C1 segment of cervical spinal cord (tissue), 14 donors: ENCODE measurements at regions not wholly inside any gene's neighbourhood (a gene's known extent, or its start where the extent isn't known, plus 50 kb on each side); places are given as distances from the start of the nearest gene placed in this dataset.
A peak's percentile ranks its signal among the peaks of the same experiment; 100 is the strongest.
"Not testable (repeated sequence)": the region's sequence is repeated elsewhere in the genome, so short reads cannot be mapped to it uniquely, and the experiment has no call there.

Experiments used
- DNase-seq, 14 donors: peaks; one replicate each; lab custom pipeline; 2025; lab: John Stamatoyannopoulos, UW

DNA sequence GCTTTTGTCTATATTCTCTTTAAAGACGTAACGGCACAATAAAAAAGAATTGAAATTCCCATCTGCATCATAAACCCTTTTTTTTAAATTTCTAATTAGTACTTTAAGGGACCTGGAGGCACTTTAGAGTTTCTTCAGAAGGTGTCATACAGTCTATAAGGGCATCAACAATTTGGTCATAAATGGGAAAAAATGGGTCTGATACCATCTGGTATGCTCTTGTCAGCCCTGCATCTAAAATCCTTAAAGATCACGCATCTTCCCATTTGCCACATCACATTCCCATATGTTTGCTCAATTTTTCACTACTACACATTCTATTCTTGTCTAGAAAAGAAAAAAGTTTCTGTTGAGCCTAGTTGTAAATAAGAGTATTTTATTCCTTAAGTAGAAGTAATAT lies 53.8 kb downstream of the COX7C start:
- DNase-seq = no peak

DNA sequence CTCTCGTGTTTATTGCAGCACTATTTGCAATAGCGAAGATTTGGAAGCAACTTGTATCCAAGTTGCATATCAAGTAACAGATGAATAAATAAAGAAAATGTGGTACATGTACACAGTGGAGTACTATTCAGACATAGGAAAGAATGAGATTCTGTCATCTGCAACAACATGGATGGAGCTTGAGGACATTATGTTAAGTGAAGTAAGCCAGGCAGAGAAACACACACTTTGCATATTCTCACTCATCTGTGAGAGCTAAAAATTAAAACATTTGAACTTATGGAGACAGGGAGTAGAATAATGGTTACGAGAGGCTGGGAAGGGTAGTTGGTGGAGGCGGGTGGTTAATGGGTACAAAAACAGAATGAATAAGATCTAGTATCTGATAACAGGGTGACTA lies 56.3 kb downstream of the COX7C start:
- no peak for DNase-seq

GRCh38 chr5:86675311-86675710 lies 57.6 kb downstream of the COX7C start:
- DNase-seq = no peak

DNA sequence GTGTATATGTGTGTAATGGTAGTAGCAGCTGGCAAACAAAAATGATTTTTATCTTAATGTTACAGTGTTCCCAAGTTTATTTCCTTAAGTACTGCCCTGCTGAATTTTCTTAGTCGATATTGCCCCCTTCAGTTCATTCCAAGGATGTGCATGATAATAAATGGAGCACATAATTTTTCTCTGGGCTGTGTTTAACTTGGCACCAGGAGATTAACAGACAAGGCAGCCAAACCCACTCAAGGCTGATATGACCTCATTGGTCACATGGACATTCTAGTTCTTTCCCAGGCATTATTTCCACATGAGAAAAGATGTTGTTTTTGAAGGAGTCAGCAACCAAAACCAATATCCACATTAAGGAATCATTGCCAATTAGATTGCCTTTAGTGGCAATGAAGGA lies 61.8 kb downstream of the COX7C start:
- DNase-seq = peak in 4 of 14 donors; percentile 1 to 36 (median 4)

DNA sequence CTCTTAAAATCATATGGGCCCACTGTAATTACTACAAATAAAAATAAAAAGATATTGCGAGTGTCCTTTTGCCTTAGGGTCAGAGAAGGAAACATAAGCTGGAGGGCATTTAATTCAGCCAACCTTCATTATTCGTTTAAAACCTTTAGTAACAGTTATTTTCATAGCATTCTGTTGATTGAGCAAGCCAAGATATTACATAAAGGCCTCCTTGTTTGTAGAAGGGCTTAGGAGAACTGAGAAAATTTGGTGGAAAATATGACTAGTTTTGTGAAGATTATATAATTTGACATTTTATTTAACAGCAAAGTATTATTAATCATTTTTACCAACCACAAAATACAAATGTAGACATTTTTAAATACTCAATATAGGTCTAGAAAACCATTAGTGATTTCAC lies 62.2 kb downstream of the COX7C start:
- no peak for DNase-seq

DNA sequence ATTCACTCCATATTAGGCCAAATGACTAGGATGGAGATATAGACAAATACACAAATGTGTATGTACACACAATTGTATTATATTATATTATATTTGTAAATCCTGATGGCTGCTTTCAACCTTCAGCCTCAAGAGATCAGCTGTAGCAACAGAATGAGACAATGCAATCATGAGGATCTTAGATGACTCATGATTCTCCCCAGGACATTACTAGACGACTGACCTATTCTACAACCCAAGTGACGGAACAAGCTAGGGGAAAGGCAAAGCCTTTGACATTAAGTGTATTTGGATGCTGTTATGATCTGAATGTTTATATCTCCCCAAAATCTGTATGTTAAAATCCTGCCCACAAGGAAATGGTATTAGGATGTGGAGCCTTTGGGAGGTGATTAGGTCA lies 66.5 kb downstream of the COX7C start:
- no peak for DNase-seq

- no peak for DNase-seq
Measured at GRCh38 chr5:86686046-86686445, 68.3 kb downstream of the COX7C start.

- no peak for DNase-seq
Measured at GRCh38 chr5:86688406-86688805, 70.7 kb downstream of the COX7C start.

GRCh38 chr5:86689103-86689729 lies 71.5 kb downstream of the COX7C start:
- no peak for DNase-seq

DNA sequence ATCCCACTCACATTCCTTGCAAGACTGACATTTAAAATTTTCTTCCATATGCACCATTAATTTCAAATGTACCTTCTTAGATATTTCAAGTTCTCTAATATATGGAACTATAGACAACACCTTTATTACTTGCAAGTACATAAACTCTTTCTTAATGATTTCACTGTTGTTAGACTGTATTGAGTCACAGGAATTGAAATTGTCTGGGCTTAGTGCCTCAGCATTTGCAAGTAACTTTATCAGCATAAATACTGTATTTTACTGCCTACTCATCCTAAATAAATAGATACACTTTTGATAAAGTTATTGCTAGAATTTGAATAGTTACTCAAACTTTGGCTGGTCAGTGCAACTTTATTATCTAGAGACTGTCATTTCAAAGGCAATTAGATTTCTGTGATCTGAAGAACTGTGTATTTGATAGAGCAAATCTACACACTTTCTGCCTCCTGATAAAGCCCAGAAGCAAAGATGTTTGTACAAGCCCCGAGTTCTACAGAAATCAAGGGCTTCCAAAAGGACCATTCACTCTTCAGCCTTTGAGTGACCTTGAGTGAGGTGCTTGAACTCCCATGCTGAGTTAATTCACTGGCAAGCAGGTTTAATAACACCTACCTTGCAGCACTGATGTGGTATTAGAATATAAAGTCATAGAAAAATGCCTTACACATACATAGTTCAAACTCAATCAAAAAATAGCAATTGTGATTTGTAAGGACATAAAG lies 91.6 kb downstream of the COX7C start:
- DNase-seq = no peak

GRCh38 chr5:86716121-86716520 lies 98.4 kb downstream of the COX7C start:
- DNase-seq = no peak

DNA sequence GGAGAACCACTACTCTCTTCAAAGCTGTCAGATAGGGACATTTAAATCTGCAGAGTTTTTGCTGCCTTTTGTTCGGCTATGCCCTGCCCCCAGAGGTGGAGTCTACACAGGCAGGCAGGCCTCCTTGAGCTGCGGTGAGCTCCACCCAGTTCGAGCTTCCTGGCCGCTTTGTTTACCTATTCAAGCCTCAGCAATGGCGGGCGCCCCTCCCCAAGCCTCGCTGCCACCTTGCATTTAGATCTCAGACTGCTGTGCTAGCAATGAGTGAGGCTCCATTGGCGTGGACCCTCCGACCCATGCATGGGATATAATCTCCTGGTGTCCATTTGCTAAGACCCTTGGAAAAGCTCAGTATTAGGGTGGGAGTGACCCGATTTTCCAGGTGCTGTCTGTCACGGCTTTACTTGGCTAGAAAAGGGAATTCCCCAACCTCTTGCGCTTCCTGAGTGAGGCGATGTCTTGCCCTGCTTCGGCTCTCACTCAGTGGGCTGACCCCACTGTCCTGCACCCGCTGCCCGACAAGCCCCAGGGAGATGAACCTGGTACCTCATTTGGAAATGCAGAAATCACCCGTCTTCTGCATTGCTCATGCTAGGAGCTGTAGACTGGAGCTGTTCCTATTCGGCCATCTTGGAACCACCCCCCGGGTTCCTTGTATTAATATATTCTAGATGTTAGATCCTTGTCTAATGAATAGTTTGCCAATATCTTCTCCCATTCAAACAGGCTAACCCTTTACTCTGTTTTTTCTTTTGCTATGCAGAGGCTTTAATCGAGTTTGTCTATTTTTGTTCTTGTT lies 113.8 kb downstream of the COX7C start:
- not testable (repeated sequence) for DNase-seq

DNA sequence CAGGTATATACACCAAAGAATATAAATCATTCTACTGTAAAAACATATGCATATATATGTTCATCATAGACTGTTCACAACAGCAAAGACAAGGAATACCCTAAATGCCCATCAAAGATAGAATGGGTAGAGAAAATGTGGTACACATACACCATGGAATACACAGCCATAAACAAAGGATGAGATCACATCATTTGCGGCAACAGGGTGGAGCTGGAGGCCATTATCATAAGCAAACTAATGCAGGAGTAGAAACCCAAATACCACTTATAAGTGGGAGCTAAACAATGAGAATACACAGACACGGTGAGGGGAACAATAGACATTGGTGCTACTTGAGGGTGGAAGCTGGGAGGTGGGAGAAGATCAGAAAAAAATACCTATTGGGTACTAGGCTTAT lies 117.6 kb downstream of the COX7C start:
- no peak for DNase-seq

GRCh38 chr5:86737579-86737978 lies 119.8 kb downstream of the COX7C start:
- no peak for DNase-seq

GRCh38 chr5:86748538-86749105 lies 130.9 kb downstream of the COX7C start:
- no peak for DNase-seq

DNA sequence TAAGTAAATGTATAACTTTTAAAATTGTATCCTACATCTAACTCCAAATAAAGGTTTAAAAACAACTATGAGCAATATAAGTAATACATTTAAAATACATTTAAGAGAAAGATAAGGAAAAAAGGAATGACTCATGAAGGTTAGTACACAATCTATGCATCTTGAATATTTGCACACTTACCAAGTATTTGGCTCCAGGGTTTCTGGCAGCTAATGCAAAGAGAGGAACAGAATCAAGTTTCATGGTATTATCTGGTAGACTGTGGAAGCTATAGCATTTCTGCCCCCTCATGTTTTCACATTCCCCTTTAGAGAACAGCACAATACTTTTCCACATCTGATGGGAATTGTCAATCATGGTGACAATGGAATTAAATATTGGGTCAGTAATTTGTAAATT lies 132.1 kb downstream of the COX7C start:
- no peak for DNase-seq

GRCh38 chr5:86756839-86757238 lies 139.1 kb downstream of the COX7C start:
- no peak for DNase-seq

- DNase-seq = no peak
Measured at GRCh38 chr5:86757824-86758223, 140.1 kb downstream of the COX7C start.

DNA sequence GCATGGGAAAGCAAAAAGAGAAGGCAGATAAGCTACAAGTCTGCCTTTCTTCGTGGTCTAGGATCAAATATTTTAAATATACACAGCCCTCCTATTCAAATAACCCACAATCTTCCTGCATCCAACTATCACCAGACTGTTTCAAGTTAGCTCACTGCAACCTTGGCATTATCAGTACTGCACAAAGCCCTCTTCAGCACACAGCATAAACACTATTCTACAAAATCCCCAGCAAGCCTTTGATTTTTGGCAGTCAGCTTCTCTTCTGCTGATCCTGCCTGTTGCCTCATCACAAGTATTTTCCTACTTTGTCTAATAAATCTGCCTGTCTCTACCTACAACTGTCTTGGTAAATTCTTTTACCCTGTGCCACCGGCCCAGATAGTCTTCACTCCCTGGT lies 142.9 kb downstream of the COX7C start:
- no peak for DNase-seq

DNA sequence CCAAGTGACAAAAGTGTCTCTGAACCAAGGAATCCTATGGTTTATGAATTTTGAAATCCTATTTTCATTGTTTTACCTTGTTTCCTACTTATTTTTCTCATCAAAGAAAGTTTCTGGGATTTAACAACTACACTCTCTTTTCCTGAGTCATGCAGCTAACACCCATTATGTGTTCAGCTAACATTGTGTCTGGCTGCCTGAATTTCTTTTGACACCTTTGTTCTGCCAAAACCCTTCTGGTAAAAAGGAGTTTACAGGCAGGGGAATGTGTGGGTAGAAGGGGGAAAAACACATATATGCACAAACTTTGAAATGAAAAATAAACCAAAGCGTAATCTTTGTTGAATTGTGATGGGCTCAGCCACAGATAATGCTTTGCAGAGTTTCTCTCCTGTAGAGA lies 146.2 kb downstream of the COX7C start:
- no peak for DNase-seq

GRCh38 chr5:86765778-86766502 lies 148.2 kb downstream of the COX7C start:
- DNase-seq = peak in 1 of 14 donors; percentile 81
